Putamen (tissue), 1 donor: ENCODE measurements at regions not wholly inside any gene's neighbourhood (a gene's known extent, or its start where the extent isn't known, plus 50 kb on each side); places are given as distances from the start of the nearest gene placed in this dataset.
A peak's percentile ranks its signal among the peaks of the same experiment; 100 is the strongest.

Experiments
- DNase-seq: peaks from one replicate; pipeline ENCODE4 v3.0.0-alpha.2; 2016; ENCODE audit warnings: low spot score

DNA sequence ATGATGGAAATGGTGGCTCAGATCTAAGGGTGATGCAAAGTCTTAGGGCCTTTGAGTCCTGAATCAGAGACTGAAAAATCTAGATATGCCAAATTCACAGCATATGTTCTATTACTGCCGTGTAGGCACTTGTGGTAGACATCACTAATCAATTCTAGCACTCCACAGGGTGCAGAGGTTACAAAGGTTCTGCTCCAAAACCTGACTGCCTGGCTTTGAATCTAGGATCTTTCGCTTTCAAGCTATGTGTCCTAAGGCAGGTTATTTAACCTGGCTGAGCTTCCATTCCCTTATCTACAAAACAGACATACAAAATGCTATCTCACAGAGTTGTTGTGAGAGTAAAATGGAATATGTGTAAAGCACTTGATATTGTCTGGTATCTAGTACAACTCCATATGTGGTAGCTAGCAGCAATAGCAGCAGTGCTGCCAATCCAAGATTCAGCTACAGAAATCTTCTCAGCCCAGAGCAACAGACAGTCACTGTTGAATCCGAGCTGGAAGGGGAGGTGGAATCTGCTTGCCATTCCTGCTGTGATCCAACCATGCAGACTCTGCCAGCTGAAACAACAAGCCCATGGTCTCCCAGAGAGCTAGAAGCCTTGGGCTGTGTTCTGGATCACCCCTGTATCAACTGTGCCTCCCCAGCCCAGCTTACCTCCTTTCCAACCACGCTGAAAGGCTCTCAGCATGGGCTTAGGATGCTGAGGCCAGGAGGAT, 206.9 kb downstream of the TFAP2C start:
- no peak for DNase-seq

GRCh38 chr20:56839222-56839621, 210.1 kb downstream of the TFAP2C start:
- no peak for DNase-seq

DNA sequence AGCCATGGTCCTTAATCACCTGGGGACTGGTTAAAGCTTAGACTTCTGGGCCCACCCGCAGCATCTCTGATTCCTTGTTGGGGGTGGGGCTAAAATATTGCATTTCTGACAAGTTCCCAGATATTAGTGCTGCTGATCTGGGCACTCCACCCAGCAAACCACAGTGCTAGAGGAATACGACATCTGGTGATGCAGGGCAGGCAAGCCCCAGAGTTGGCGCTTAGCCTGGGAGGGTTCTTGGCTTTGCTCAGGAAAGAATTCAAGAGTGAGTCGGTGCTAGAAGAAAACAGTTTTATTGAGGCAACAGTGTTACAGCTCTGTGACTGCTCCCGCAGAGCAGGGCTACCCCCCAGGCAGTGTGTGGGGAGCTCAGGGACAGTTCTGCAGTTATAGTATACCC, 210.7 kb downstream of the TFAP2C start:
- no peak for DNase-seq

DNA sequence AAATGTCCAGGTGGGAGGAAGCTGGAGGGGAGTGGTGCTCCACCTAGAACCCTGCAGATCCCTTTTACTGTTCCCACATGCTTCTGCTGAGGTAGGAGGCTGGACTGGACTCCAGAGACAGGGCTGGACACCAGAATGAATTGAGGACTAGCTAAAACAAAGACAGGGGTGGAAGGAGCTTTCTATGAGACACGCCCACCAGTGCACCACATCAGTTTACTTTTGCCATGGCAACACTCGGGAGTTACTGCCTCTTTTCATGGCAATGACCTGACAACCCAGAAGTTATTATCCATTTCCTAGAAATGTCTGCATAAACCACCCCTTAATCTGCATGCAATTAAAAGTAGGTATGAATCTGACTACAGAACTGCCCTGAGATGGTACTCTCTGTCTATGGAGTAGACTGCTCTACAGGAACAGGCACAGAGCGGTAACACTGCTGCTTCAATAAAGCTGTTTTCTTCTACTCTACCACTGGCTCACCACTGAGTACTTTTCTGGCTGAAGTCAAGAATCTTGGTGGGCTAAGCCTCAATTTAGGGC, 211.7 kb downstream of the TFAP2C start:
- no peak for DNase-seq

GRCh38 chr20:56841346-56841908, 212.3 kb downstream of the TFAP2C start:
- no peak for DNase-seq

DNA sequence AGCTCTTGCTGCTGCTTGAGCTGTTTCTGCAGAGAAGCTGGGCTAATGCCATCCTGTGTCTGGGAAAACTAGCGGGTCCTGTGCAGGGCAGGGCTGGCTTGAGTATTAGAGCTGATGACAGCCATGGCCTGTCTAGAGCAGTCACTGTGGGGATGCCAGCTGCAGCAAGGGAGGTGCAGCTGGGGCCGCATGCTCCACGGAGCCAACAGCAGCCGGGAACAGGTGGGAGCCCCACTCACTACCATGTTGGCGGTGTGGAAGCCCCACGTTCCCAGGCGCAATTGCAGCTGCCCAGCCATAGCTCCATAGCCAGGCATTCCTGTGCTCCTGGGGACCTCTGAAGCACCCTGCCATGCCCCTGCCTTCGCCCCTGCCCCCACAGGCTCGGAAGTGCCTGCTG, 212.9 kb downstream of the TFAP2C start:
- no peak for DNase-seq

GRCh38 chr20:56843386-56843785, 214.3 kb downstream of the TFAP2C start:
- DNase-seq, result no peak

GRCh38 chr20:56843817-56844216, 214.7 kb downstream of the TFAP2C start:
- peak; percentile 11 for DNase-seq

DNA sequence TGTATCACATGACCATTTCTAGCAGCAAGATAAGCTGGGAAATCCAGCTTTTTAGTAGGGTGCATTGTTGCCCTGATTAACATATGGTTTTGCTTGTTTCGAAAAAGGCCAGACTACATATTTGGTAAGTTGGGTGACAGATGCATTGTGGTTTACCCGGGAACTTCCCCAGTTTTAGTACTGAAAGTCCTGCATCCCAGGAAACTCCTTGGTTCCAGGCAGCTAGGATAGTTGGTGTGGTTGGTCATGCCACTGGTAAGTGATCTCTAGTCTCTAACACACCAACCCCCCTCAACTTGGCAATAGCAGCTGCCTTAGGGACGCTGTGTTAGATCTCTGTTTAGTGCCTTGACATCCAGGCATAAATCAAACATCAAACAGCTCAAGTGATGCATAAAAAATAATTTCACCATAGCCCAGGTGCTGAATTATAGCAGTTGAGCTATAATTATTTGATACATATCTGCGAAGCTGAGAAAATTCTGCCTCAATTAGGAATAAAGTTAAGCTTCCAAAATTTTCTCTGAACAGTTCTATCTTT, 216.5 kb downstream of the TFAP2C start:
- DNase-seq, result no peak

DNA sequence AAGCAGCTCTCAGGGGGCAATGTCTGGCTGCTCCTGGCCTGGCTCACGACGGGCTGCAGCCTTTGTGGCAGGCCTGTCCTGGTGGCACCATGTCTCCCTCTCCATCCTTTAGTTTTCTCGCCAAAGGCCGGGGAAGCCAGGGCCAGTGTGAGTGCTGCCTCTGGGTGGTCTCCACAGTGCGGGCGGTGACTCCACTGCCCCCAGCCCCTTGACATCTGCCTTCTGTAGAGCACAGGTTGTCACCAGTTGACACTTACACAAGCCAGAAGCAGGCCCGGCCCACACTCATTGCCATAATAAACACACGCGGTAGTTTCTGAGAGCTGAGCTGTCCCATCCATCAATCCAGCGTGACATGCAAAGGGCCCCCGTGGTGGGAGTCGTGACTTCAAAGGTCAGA, 219.5 kb downstream of the TFAP2C start:
- DNase-seq, result no peak

- DNase-seq, result no peak
These were observed 222.4 kb downstream of the TFAP2C start for GRCh38 chr20:56851552-56851951.

DNA sequence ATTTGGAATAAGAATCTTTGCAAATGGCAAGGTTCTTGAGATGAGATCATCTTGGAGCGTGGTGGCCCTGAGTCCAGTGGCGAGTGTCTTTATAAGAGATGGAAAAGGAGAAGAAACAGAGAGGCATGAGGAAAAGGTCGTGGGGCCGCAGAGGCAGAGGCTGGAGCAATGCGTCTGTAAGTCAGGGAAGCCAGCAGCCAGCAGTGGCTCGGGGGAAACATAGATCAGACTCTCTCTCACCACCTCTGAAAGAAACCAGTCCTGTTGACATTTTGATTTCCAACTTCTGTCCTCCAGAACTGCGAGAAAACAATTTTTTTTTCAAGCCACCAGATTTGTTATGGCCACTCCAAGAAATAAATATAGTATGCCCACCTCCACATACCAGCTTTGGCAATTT, 226.6 kb downstream of the TFAP2C start:
- DNase-seq, result no peak

DNA sequence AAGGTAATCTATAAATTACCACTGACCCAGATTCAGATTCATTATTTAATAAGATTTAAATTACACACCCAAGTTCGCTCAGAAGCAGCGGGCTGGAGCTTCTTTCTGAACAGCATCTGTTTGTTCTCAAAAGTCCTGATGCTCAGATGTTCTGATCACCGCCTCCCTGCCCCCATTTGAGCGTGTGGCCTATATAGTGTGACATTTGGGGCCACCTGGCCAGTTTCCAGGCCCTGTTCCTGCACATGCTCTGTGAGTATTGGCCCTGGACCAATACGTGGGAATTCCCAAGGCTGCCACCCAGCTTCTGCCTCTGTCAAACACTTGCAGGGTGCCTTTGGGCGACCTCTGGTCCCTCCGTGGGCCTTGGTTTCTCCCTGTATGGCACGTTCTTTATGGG, 228.8 kb downstream of the TFAP2C start:
- DNase-seq, result no peak

- DNase-seq, result no peak
These were observed 230.1 kb downstream of the TFAP2C start for GRCh38 chr20:56859039-56859800.

- no peak for DNase-seq
These were observed 230.7 kb downstream of the TFAP2C start for GRCh38 chr20:56859801-56860261.

- DNase-seq, result no peak
These were observed 231.3 kb downstream of the TFAP2C start for GRCh38 chr20:56860413-56860812.

DNA sequence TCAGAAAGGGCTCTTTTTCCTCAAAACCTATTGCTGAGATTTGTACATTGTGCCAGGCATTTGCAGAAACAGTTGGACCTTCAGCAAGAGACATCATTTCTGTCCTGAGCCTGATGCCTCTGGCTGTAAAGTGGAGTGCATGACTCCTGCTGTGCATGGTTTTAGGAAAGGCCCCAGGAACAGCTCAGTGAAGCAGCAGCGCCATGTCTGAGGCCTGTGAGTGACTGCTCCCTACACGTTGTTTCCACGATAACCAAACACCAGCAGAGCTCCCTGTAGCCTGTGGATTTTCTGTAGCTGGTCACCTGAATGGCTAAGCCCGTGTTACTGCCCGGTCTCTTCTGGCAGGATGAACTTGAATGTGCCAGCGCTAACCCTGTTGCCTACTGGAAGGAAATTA, 232.5 kb downstream of the TFAP2C start:
- no peak for DNase-seq

- DNase-seq, result no peak
These were observed 235.9 kb downstream of the TFAP2C start for GRCh38 chr20:56865055-56865454.

DNA sequence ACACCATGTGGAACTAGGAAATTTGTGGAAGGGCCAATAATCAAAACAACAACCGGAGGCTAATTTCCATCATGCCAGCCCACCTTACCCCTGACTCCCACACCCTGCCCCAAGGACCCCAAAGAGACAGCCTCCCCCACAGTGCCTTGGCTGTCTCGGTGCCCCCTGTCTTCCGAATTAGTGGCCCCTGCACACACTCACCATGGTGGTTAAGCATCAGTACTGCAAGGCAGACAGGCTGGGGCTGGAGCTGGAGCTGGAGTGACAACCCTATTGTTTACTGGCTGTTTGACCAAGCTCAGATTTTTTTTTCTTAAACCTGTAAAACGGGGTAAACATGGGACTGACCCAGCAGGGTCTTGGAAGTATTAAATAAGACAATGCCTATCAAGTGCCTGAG, 238.0 kb downstream of the TFAP2C start:
- no peak for DNase-seq

DNA sequence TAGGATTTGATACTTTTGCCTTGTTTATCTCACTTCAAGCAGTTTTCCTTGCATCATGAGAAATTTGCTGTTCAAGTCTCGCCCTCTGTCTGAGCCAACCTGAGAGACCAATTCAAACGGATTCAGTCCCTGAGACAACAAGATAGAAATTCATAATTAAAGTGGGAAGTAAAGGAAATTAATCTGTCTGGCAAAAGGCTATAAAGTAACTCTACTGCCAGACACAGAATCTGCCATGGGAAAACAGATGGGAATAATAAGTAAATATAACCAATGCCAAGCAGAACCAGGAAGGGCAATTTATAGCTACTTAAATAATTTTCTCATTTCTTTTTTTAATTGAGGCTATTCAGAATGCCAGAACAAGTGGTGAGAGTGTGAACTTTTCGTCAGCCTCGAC, 239.6 kb downstream of the TFAP2C start:
- DNase-seq, result no peak

DNA sequence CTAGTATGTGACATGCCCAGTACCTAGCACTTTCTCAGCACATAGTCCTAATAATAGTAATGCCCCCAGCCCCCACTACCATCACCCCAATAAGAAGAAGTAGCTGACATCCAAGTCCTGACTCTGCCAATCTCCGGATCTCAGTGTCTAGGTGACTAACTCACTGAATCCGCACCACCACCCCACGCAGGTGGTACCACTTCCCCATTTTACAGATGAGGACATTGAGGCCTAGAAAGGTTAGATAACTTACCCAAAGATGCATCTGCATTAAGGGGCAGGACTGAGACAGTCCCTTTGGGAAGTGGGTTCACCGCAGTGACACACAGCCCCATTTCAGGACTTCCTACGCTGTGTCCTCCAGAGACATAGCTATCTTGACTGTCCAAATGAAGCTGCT, 241.2 kb downstream of the TFAP2C start:
- DNase-seq, result no peak

GRCh38 chr20:56871691-56872090, 242.6 kb downstream of the TFAP2C start:
- DNase-seq, result no peak
